ENCODE measurements at regions not wholly inside any gene's neighbourhood (a gene's known extent, or its start where the extent isn't known, plus 50 kb on each side); places are given as distances from the start of the nearest gene placed in this dataset.

DNA sequence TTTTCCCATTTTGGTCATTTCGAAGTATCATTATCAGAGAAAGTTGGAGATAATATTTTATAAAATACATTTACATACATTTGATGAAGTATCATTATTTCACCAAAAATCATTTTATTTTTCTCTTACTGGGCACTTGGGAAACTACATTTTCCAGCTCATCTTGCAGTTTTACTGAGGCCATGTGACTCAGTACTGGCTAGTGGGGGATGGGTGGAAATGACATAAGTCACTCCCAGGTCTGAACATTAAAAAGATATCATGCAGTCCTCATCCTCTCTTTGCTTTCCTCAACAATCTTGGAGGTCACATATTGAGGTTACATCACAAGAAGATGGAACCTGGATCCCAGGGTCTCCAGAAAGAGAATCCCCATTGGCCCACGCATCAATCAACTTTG is 84.1 kb downstream of the CD24 start:
- Histone ChIP-seq H3K9ac (ENCODE audit: low read length) (no peak overlapping the region), H3K36me3 (replicated peaks in 1 of 2; ENCODE audit: control extremely low read depth in 1 of 2, control insufficient read depth in 1 of 2, extremely low read depth in 1 of 2, insufficient read depth in 2 of 2, low read length in 1 of 2) (no peaks in the 10 kb centered on the region), H4K20me1 (ENCODE audit: control insufficient read depth, insufficient read depth, low read length, poor library complexity, severe bottlenecking) (no peaks in the 10 kb centered on the region), H3K4me3 (ENCODE audit: control extremely low read depth in 1 of 5, extremely low read depth in 1 of 5, insufficient read depth in 1 of 5, low read depth in 2 of 5, low read length in 4 of 5) (no peak overlapping the region), H3K27ac (ENCODE audit: low read length in 2 of 2) (no peak overlapping the region), H3K4me2 (replicated peaks; ENCODE audit: low read depth, low read length, poor library complexity, severe bottlenecking) (no peak overlapping the region), H3K9me3 (ENCODE audit: control extremely low read depth in 1 of 3, control insufficient read depth in 2 of 3, insufficient read depth in 1 of 3, low read length in 2 of 3) (no peaks in the 10 kb centered on the region), H3K4me1 (ENCODE audit: control insufficient read depth in 2 of 2, insufficient read depth in 2 of 2, low read length in 2 of 2) (no peaks in the 10 kb centered on the region), H3K79me2 (ENCODE audit: control insufficient read depth, insufficient read depth, low read length) (no peaks in the 10 kb centered on the region), H2AFZ (ENCODE audit: insufficient read depth, low read depth, low read length, poor library complexity, severe bottlenecking) (no peak overlapping the region), H3K27me3 (replicated peaks in 1 of 4; ENCODE audit: control extremely low read depth in 1 of 4, control insufficient read depth in 3 of 4, insufficient read depth in 4 of 4, low read length in 3 of 4) (no peaks in the 10 kb centered on the region)
- H3K4me1 Mint-ChIP-seq = no peaks in the 10 kb centered on the region
- CTCF ChIA-PET = no interaction called here
- TF ChIP-seq EZH2 (IDR thresholded peaks at IDR 0.05; ENCODE audit: borderline replicate concordance, insufficient read depth, low read depth, low read length, poor library complexity, severe bottlenecking) = no peak
- TF ChIP-seq, protein P1, sequence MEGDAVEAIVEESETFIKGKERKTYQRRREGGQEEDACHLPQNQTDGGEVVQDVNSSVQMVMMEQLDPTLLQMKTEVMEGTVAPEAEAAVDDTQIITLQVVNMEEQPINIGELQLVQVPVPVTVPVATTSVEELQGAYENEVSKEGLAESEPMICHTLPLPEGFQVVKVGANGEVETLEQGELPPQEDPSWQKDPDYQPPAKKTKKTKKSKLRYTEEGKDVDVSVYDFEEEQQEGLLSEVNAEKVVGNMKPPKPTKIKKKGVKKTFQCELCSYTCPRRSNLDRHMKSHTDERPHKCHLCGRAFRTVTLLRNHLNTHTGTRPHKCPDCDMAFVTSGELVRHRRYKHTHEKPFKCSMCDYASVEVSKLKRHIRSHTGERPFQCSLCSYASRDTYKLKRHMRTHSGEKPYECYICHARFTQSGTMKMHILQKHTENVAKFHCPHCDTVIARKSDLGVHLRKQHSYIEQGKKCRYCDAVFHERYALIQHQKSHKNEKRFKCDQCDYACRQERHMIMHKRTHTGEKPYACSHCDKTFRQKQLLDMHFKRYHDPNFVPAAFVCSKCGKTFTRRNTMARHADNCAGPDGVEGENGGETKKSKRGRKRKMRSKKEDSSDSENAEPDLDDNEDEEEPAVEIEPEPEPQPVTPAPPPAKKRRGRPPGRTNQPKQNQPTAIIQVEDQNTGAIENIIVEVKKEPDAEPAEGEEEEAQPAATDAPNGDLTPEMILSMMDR (IDR thresholded peaks at IDR 0.05) = no peak
- no peak for ATAC-seq (ENCODE audit: low read depth)
- no peak overlapping the region for H3K4me3 Mint-ChIP-seq
- intact Hi-C loops (cut with micrococcal nuclease) = no loop called here
- no peak overlapping the region for H3K27ac Mint-ChIP-seq
- 100% methylated on average over 1 of the region's 2 CpGs for WGBS (ENCODE audit: insufficient coverage)
- peaks cover 3% of the 10 kb centered on the region for H3K27me3 Mint-ChIP-seq
- DNase-seq = no peak
- no peaks in the 10 kb centered on the region for H3K9me3 Mint-ChIP-seq (ENCODE audit: insufficient read depth)
- POLR2A ChIA-PET = no interaction called here

DNA sequence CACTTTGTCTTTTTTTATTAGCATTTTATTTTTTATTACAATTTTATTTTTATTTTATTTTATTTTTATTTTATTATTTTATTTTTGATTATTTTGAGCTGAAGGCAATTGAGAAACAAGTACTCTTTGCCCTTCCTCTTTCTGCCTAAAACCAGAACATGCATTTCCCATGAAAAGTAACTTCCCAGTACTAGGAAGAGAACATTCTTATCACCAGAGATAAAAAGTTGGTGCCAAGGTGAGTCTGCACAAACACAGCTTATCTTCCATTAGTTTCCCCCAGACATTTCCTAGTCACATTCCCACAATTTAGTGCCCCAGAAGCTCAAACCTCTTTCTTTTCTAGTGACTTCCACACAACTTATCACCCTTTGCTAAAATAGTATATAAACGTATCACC is 84.8 kb downstream of the CD24 start:
- DNase-seq (no peak), ATAC-seq (ENCODE audit: low read depth) (no peak)
- no CpG with 5 or more reads among the region's 1 CpG for WGBS (ENCODE audit: insufficient coverage)
- H3K4me2 ChIP-seq (replicated peaks; ENCODE audit: low read depth, low read length, poor library complexity, severe bottlenecking) = no peak overlapping the region
- Mint-ChIP-seq H3K27me3 (peaks cover 3% of the 10 kb centered on the region), H3K9me3 (ENCODE audit: insufficient read depth) (no peaks in the 10 kb centered on the region), H3K4me3 (no peak overlapping the region), H3K4me1 (no peaks in the 10 kb centered on the region), H3K27ac (no peak overlapping the region)
- ChIA-PET POLR2A (no interaction called here), CTCF (no interaction called here)
- TF ChIP-seq EZH2 (IDR thresholded peaks at IDR 0.05; ENCODE audit: borderline replicate concordance, insufficient read depth, low read depth, low read length, poor library complexity, severe bottlenecking) = no peak
- TF ChIP-seq, protein P1 (IDR thresholded peaks at IDR 0.05) = no peak
- H4K20me1 ChIP-seq (ENCODE audit: control insufficient read depth, insufficient read depth, low read length, poor library complexity, severe bottlenecking) = no peaks in the 10 kb centered on the region
- no peaks in the 10 kb centered on the region for H3K79me2 ChIP-seq (ENCODE audit: control insufficient read depth, insufficient read depth, low read length)
- H3K4me1 ChIP-seq (ENCODE audit: control insufficient read depth in 2 of 2, insufficient read depth in 2 of 2, low read length in 2 of 2) = no peaks in the 10 kb centered on the region
- H3K9me3 ChIP-seq (ENCODE audit: control extremely low read depth in 1 of 3, control insufficient read depth in 2 of 3, insufficient read depth in 1 of 3, low read length in 2 of 3) = no peaks in the 10 kb centered on the region
- H2AFZ ChIP-seq (ENCODE audit: insufficient read depth, low read depth, low read length, poor library complexity, severe bottlenecking) = no peak overlapping the region
- H3K27ac ChIP-seq (ENCODE audit: low read length in 2 of 2) = no peak overlapping the region
- no peaks in the 10 kb centered on the region for H3K36me3 ChIP-seq (replicated peaks in 1 of 2; ENCODE audit: control extremely low read depth in 1 of 2, control insufficient read depth in 1 of 2, extremely low read depth in 1 of 2, insufficient read depth in 2 of 2, low read length in 1 of 2)
- no peak overlapping the region for H3K4me3 ChIP-seq (ENCODE audit: control extremely low read depth in 1 of 5, extremely low read depth in 1 of 5, insufficient read depth in 1 of 5, low read depth in 2 of 5, low read length in 4 of 5)
- intact Hi-C loops (cut with micrococcal nuclease) = no loop called here
- no peaks in the 10 kb centered on the region for H3K27me3 ChIP-seq (replicated peaks in 1 of 4; ENCODE audit: control extremely low read depth in 1 of 4, control insufficient read depth in 3 of 4, insufficient read depth in 4 of 4, low read length in 3 of 4)
- H3K9ac ChIP-seq (ENCODE audit: low read length) = no peak overlapping the region
